Keratinocyte (primary cell): ENCODE measurements at regions not wholly inside any gene's neighbourhood (a gene's known extent, or its start where the extent isn't known, plus 50 kb on each side); places are given as distances from the start of the nearest gene placed in this dataset.

Experiments used
- EZH2 ChIP-seq: IDR thresholded peaks from one replicate; pipeline ENCODE4 v1.6.1; 2012; ENCODE audit warnings: inconsistent platforms, mild to moderate bottlenecking, low read length, moderate library complexity
- TF ChIP-seq, protein P1 (sequence below), 3 experiments: IDR thresholded peaks in 1 of 3; conservative IDR thresholded peaks in 1 of 3; optimal IDR thresholded peaks in 1 of 3; 2 replicates in 2 of 3; 3 replicates in 1 of 3; pipeline versions ENCODE3 to v1.5.1; 2011; ENCODE audit warnings: low read length in 3 of 3, mild to moderate bottlenecking in 3 of 3, moderate library complexity in 2 of 3, control low read depth in 1 of 3, inconsistent platforms in 1 of 3; ENCODE audit not compliant: insufficient read depth in 2 of 3; ENCODE audit errors: extremely low read depth in 1 of 3

DNA sequence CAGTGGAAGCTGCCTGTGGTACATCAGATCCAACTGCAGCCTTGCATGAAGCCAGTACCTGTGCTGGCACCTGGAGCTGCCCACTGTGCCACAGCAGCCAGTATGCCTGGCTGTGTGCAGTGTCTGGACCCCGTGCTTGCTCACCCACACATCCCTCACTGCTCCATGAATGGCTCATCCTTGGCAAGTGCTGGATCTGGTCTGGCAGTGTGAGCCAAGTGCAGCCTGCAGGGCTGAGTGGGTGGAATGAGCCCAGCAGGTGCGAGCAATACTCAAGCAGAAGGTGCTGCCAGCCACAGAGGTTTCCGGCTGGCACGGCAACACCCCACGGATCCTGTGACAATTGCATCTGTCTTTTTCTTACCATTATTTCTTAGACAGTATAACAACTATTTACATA is 488.2 kb upstream of the ROBO2 start:
- TF ChIP-seq, protein P1, sequence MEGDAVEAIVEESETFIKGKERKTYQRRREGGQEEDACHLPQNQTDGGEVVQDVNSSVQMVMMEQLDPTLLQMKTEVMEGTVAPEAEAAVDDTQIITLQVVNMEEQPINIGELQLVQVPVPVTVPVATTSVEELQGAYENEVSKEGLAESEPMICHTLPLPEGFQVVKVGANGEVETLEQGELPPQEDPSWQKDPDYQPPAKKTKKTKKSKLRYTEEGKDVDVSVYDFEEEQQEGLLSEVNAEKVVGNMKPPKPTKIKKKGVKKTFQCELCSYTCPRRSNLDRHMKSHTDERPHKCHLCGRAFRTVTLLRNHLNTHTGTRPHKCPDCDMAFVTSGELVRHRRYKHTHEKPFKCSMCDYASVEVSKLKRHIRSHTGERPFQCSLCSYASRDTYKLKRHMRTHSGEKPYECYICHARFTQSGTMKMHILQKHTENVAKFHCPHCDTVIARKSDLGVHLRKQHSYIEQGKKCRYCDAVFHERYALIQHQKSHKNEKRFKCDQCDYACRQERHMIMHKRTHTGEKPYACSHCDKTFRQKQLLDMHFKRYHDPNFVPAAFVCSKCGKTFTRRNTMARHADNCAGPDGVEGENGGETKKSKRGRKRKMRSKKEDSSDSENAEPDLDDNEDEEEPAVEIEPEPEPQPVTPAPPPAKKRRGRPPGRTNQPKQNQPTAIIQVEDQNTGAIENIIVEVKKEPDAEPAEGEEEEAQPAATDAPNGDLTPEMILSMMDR (optimal IDR thresholded peaks at IDR 0.05 in 1 of 3, IDR thresholded peaks at IDR 0.05 in 1 of 3, conservative IDR thresholded peaks at IDR 0.05 in 1 of 3; ENCODE audit: extremely low read depth in 1 of 3, insufficient read depth in 2 of 3, low read length in 3 of 3): no peak
- TF ChIP-seq EZH2: no peak
